Natural killer cell (primary cell): ENCODE measurements at regions not wholly inside any gene's neighbourhood (a gene's known extent, or its start where the extent isn't known, plus 50 kb on each side); places are given as distances from the start of the nearest gene placed in this dataset.

ENCODE experiments used
- ATAC-seq, 3 donors: fragments of 150-1000 bp in 2 of 3; fragments of 200-7000 bp in 1 of 3; cut with Tn5 transposase; 1 replicate in 1 of 3; 2 replicates in 2 of 3; pipeline ENCODE4 v1.10.0; 2021; ENCODE audit warnings: mild to moderate bottlenecking in 2 of 3, moderate library complexity in 2 of 3
- DNase-seq, 2 donors: peaks; one replicate each; pipeline versions ENCODE4 v3.0.0 to v3.0.0-alpha.2; 2013 to 2021; ENCODE audit warnings: mixed read lengths in 1 of 2
- H3K27ac ChIP-seq: one replicate; pipeline ENCODE4 v1.5.1; 2013; ENCODE audit warnings: mild to moderate bottlenecking, low read length
- H3K27me3 ChIP-seq: one replicate; pipeline ENCODE4 v1.6.1; 2013; ENCODE audit warnings: low read length; ENCODE audit not compliant: control insufficient read depth, insufficient read depth
- H3K36me3 ChIP-seq: one replicate; pipeline ENCODE4 v1.6.1; 2013; ENCODE audit warnings: low read length; ENCODE audit not compliant: control insufficient read depth, insufficient read depth
- H3K4me1 ChIP-seq: one replicate; pipeline ENCODE4 v1.6.1; 2013; ENCODE audit warnings: low read length; ENCODE audit not compliant: control insufficient read depth, insufficient read depth
- H3K4me3 ChIP-seq: one replicate; pipeline ENCODE4 v1.5.1; 2013; ENCODE audit warnings: low read length
- H3K9me3 ChIP-seq: one replicate; pipeline ENCODE4 v1.6.1; 2013; ENCODE audit warnings: low read length; ENCODE audit not compliant: control insufficient read depth, insufficient read depth
- H3K27ac Mint-ChIP-seq, 2 donors: one replicate each; pipeline ENCODE4 v1.8.0; 2022; ENCODE audit warnings: mild to moderate bottlenecking in 2 of 2, mixed read lengths in 2 of 2, moderate library complexity in 1 of 2
- H3K27me3 Mint-ChIP-seq, 2 donors: one replicate each; pipeline ENCODE4 v1.8.0; 2022; ENCODE audit warnings: low read depth in 2 of 2, mixed read lengths in 2 of 2
- H3K36me3 Mint-ChIP-seq: one replicate; pipeline ENCODE4 v1.8.0; 2022; ENCODE audit warnings: mixed read lengths
- H3K4me1 Mint-ChIP-seq, 2 donors: one replicate each; pipeline ENCODE4 v1.8.0; 2022; ENCODE audit warnings: mixed read lengths in 2 of 2
- H3K4me3 Mint-ChIP-seq: one replicate; pipeline ENCODE4 v1.8.0; 2022; ENCODE audit warnings: mild to moderate bottlenecking, moderate library complexity, mixed read lengths
- H3K9me3 Mint-ChIP-seq, 2 donors: one replicate each; pipeline ENCODE4 v1.8.0; 2022; ENCODE audit warnings: mixed read lengths in 2 of 2
- CTCF ChIP-seq: fragments of 200-600 bp; IDR thresholded peaks from one replicate; pipeline ENCODE4 v1.8.0; 2022; ENCODE audit warnings: antibody characterized with exemption
- WGBS: methylation state at CpG from one replicate; pipeline ENCODE4 v1.1.7; 2013; ENCODE audit warnings: missing lambda C conversion rate; ENCODE audit not compliant: insufficient coverage; 5-methylcytosine and 5-hydroxymethylcytosine counted together
- intact Hi-C: fragments of 100-400 bp; cut with micrococcal nuclease; formaldehyde crosslinking; loops from one replicate; pipeline ENCODE4 v1.14.2; 2022

GRCh38 chr10:20418286-20418685 is 478.8 kb downstream of the NEBL start:
- H3K9me3 Mint-ChIP-seq: no peaks in the 10 kb centered on the region
- no peak for ATAC-seq
- peaks cover 15 to 19% of the 10 kb centered on the region in 2 donors for H3K4me1 Mint-ChIP-seq
- intact Hi-C loops: no loop called here
- H3K27me3 Mint-ChIP-seq: peaks cover 0 to 13% of the 10 kb centered on the region in 2 donors
- no peak overlapping the region for H3K27ac ChIP-seq
- no peak for TF ChIP-seq CTCF
- H3K27ac Mint-ChIP-seq: no peak overlapping the region
- H3K9me3 ChIP-seq: no peaks in the 10 kb centered on the region
- peaks cover 17% of the 10 kb centered on the region for H3K36me3 Mint-ChIP-seq
- H3K4me3 ChIP-seq: no peak overlapping the region
- H3K36me3 ChIP-seq: no peaks in the 10 kb centered on the region
- no peak overlapping the region for H3K4me3 Mint-ChIP-seq
- no peak for DNase-seq
- H3K4me1 ChIP-seq: no peaks in the 10 kb centered on the region
- H3K27me3 ChIP-seq: no peaks in the 10 kb centered on the region
- WGBS: 16% methylated on average over 2 of the region's 3 CpGs

GRCh38 chr10:20417791-20418190 is 479.3 kb downstream of the NEBL start:
- H3K27me3 ChIP-seq: no peaks in the 10 kb centered on the region
- no peak overlapping the region for H3K4me3 ChIP-seq
- DNase-seq (no peak), ATAC-seq (no peak)
- H3K36me3 ChIP-seq: no peaks in the 10 kb centered on the region
- WGBS: 89% methylated on average over 1 of the region's 3 CpGs
- Mint-ChIP-seq H3K9me3 (no peaks in the 10 kb centered on the region), H3K27ac (no peak overlapping the region), H3K27me3 (peaks cover 0 to 13% of the 10 kb centered on the region in 2 donors), H3K4me3 (no peak overlapping the region), H3K4me1 (peaks cover 15 to 19% of the 10 kb centered on the region in 2 donors), H3K36me3 (peaks cover 17% of the 10 kb centered on the region)
- no peak for TF ChIP-seq CTCF
- no peak overlapping the region for H3K27ac ChIP-seq
- intact Hi-C loops: no loop called here
- no peaks in the 10 kb centered on the region for H3K4me1 ChIP-seq
- no peaks in the 10 kb centered on the region for H3K9me3 ChIP-seq

- no peaks in the 10 kb centered on the region for H3K9me3 Mint-ChIP-seq
- intact Hi-C loops: no loop called here
- Histone ChIP-seq H3K4me3 (no peak overlapping the region), H3K9me3 (no peaks in the 10 kb centered on the region), H3K4me1 (no peaks in the 10 kb centered on the region), H3K27ac (no peak overlapping the region), H3K36me3 (no peaks in the 10 kb centered on the region), H3K27me3 (no peaks in the 10 kb centered on the region)
- no peak overlapping the region for H3K27ac Mint-ChIP-seq
- no peak for TF ChIP-seq CTCF
- no peak overlapping the region for H3K4me3 Mint-ChIP-seq
- DNase-seq: no peak
- no peak for ATAC-seq
- 89% methylated on average over 2 of the region's 2 CpGs for WGBS
- peaks cover 16% of the 10 kb centered on the region for H3K36me3 Mint-ChIP-seq
- peaks cover 0 to 19% of the 10 kb centered on the region in 2 donors for H3K27me3 Mint-ChIP-seq
- H3K4me1 Mint-ChIP-seq: peaks cover 0 to 5% of the 10 kb centered on the region in 2 donors
Observed at GRCh38 chr10:20415684-20416083, 481.4 kb downstream of the NEBL start.

GRCh38 chr10:20407357-20407756 is 489.8 kb downstream of the NEBL start:
- no peaks in the 10 kb centered on the region for H3K27me3 ChIP-seq
- no peak overlapping the region for H3K27ac Mint-ChIP-seq
- H3K36me3 ChIP-seq: no peaks in the 10 kb centered on the region
- H3K9me3 Mint-ChIP-seq: peaks cover 0 to 2% of the 10 kb centered on the region in 2 donors
- no peak overlapping the region for H3K27ac ChIP-seq
- no peak for ATAC-seq
- H3K27me3 Mint-ChIP-seq: peaks cover 5 to 12% of the 10 kb centered on the region in 2 donors
- H3K9me3 ChIP-seq: no peaks in the 10 kb centered on the region
- no peak for TF ChIP-seq CTCF
- H3K4me3 Mint-ChIP-seq: no peak overlapping the region
- no peaks in the 10 kb centered on the region for H3K4me1 Mint-ChIP-seq
- DNase-seq: no peak
- no peaks in the 10 kb centered on the region for H3K4me1 ChIP-seq
- intact Hi-C loops: no loop called here
- peaks cover 3% of the 10 kb centered on the region for H3K36me3 Mint-ChIP-seq
- no peak overlapping the region for H3K4me3 ChIP-seq
